ENCODE measurements at regions not wholly inside any gene's neighbourhood (a gene's known extent, or its start where the extent isn't known, plus 50 kb on each side); places are given as distances from the start of the nearest gene placed in this dataset.

DNA sequence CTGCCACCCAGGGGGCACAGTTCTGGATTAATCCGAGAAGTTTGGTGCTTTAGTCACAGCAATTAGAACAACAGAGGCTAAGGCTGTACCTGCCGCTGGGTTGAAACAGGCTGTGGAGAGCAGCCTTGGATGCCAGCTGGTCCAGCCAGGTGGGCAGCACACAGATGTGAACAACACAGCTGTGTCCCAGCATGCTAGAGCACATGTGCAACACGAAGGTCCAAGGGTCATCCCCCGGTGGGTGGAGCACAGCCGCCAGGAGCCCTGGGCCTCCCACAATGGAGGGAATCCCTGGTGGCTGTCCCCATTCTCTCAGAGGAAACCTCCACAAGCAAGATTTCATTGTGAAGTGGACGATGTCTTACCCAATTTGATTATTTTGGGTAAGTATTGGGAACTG is 99.2 kb upstream of the SYNDIG1 start:
- TF ChIP-seq, protein P1, sequence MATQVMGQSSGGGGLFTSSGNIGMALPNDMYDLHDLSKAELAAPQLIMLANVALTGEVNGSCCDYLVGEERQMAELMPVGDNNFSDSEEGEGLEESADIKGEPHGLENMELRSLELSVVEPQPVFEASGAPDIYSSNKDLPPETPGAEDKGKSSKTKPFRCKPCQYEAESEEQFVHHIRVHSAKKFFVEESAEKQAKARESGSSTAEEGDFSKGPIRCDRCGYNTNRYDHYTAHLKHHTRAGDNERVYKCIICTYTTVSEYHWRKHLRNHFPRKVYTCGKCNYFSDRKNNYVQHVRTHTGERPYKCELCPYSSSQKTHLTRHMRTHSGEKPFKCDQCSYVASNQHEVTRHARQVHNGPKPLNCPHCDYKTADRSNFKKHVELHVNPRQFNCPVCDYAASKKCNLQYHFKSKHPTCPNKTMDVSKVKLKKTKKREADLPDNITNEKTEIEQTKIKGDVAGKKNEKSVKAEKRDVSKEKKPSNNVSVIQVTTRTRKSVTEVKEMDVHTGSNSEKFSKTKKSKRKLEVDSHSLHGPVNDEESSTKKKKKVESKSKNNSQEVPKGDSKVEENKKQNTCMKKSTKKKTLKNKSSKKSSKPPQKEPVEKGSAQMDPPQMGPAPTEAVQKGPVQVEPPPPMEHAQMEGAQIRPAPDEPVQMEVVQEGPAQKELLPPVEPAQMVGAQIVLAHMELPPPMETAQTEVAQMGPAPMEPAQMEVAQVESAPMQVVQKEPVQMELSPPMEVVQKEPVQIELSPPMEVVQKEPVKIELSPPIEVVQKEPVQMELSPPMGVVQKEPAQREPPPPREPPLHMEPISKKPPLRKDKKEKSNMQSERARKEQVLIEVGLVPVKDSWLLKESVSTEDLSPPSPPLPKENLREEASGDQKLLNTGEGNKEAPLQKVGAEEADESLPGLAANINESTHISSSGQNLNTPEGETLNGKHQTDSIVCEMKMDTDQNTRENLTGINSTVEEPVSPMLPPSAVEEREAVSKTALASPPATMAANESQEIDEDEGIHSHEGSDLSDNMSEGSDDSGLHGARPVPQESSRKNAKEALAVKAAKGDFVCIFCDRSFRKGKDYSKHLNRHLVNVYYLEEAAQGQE (IDR thresholded peaks at IDR 0.05; ENCODE audit: low read depth): no peak
- TF ChIP-seq, protein P2, sequence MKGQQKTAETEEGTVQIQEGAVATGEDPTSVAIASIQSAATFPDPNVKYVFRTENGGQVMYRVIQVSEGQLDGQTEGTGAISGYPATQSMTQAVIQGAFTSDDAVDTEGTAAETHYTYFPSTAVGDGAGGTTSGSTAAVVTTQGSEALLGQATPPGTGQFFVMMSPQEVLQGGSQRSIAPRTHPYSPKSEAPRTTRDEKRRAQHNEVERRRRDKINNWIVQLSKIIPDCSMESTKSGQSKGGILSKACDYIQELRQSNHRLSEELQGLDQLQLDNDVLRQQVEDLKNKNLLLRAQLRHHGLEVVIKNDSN (IDR thresholded peaks at IDR 0.05): no peak
- TF ChIP-seq TCF12 (IDR thresholded peaks at IDR 0.05; ENCODE audit: low read depth) (no peak), EP300 (IDR thresholded peaks at IDR 0.05; ENCODE audit: borderline replicate concordance) (no peak), ZBTB7A (IDR thresholded peaks at IDR 0.05; ENCODE audit: low read depth) (no peak), CEBPB (IDR thresholded peaks at IDR 0.05) (no peak), TEAD4 (IDR thresholded peaks at IDR 0.05) (no peak), RAD21 (IDR thresholded peaks at IDR 0.05; ENCODE audit: low read depth) (no peak), NFIC (IDR thresholded peaks at IDR 0.05) (no peak), YY1 (IDR thresholded peaks at IDR 0.05; ENCODE audit: low read depth) (no peak), TAF1 (IDR thresholded peaks at IDR 0.05; ENCODE audit: low read depth) (no peak), FOXM1 (IDR thresholded peaks at IDR 0.05; ENCODE audit: borderline replicate concordance, low read depth) (no peak), CREB1 (IDR thresholded peaks at IDR 0.05; ENCODE audit: low read depth) (no peak), EGR1 (IDR thresholded peaks at IDR 0.05) (no peak)
- TF ChIP-seq, protein P3, sequence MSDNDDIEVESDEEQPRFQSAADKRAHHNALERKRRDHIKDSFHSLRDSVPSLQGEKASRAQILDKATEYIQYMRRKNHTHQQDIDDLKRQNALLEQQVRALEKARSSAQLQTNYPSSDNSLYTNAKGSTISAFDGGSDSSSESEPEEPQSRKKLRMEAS (IDR thresholded peaks at IDR 0.05): no peak

DNA sequence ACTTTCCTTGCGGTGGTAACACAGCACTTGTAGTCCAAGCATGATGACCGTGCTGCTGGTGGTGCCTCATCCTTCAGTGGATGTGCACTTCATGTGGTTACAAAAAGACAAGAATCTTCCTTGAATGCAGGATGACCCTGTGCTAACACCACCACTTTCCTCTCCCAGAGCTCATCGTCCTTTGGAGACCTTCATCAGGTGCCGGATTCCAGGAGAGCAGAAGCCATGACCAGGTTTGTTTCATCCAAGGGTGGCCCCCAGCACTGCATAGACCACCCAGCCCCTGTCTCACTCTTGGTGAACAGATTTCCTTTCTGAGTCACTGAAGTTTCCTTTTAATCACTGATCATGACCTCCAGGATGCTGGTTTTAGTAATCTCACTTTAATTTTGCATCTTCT is 101.2 kb upstream of the SYNDIG1 start:
- TF ChIP-seq NFIC (IDR thresholded peaks at IDR 0.05) (no peak), EP300 (IDR thresholded peaks at IDR 0.05; ENCODE audit: borderline replicate concordance) (no peak), ZBTB7A (IDR thresholded peaks at IDR 0.05; ENCODE audit: low read depth) (no peak), FOXM1 (IDR thresholded peaks at IDR 0.05; ENCODE audit: borderline replicate concordance, low read depth) (no peak), TEAD4 (IDR thresholded peaks at IDR 0.05) (no peak), RAD21 (IDR thresholded peaks at IDR 0.05; ENCODE audit: low read depth) (no peak), YY1 (IDR thresholded peaks at IDR 0.05; ENCODE audit: low read depth) (no peak), TAF1 (IDR thresholded peaks at IDR 0.05; ENCODE audit: low read depth) (no peak), TCF12 (IDR thresholded peaks at IDR 0.05; ENCODE audit: low read depth) (no peak), CREB1 (IDR thresholded peaks at IDR 0.05; ENCODE audit: low read depth) (no peak), CEBPB (IDR thresholded peaks at IDR 0.05) (no peak), EGR1 (IDR thresholded peaks at IDR 0.05) (no peak)
- TF ChIP-seq, protein P2 (IDR thresholded peaks at IDR 0.05): no peak
- TF ChIP-seq, protein P1 (IDR thresholded peaks at IDR 0.05; ENCODE audit: low read depth): no peak
- TF ChIP-seq, protein P3 (IDR thresholded peaks at IDR 0.05): no peak

DNA sequence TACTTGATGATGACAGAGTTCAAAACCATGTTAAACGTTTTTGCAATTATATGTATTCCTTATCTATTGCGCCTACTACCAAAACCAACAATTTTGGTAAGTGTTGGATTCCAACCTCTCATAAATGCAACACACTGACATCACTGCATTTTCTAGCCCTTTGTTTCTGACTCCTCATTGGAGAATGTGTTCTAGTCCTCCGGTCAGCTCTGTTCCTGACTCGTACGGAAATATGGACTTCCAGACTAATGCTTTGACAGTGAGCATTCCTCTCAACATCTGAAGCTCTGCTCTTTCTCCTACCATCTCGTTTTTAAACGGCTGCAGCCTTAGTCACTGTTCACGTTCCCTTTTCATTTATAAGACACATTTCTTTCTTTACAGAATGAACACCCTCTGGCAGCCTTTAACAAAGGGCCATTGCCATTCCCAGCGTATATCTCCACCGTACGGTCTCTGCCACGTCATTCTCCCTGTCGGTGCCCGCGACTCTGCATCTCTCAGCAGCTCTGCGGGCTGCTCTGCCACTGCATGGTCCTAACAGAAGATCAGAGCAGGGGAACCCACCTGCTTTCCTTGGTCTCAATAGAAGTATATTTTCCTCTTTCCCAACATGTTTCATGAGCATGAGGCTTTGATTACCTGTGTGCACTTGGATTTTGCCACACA is 103.0 kb upstream of the SYNDIG1 start:
- TF ChIP-seq TEAD4 (IDR thresholded peaks at IDR 0.05) (no peak), CEBPB (IDR thresholded peaks at IDR 0.05) (no peak), TCF12 (IDR thresholded peaks at IDR 0.05; ENCODE audit: low read depth) (no peak), YY1 (IDR thresholded peaks at IDR 0.05; ENCODE audit: low read depth) (no peak), CREB1 (IDR thresholded peaks at IDR 0.05; ENCODE audit: low read depth) (no peak), EP300 (IDR thresholded peaks at IDR 0.05; ENCODE audit: borderline replicate concordance) (no peak), NFIC (IDR thresholded peaks at IDR 0.05) (no peak), TAF1 (IDR thresholded peaks at IDR 0.05; ENCODE audit: low read depth) (no peak), ZBTB7A (IDR thresholded peaks at IDR 0.05; ENCODE audit: low read depth) (no peak), RAD21 (IDR thresholded peaks at IDR 0.05; ENCODE audit: low read depth) (no peak), EGR1 (IDR thresholded peaks at IDR 0.05) (no peak)
- TF ChIP-seq, protein P1 (IDR thresholded peaks at IDR 0.05; ENCODE audit: low read depth): no peak
- TF ChIP-seq, protein P2 (IDR thresholded peaks at IDR 0.05): no peak
- TF ChIP-seq, protein P3 (IDR thresholded peaks at IDR 0.05): no peak

Measured in Ishikawa (cell line).